NCI-H1930 (cell line): ENCODE measurements at regions not wholly inside any gene's neighbourhood (a gene's known extent, or its start where the extent isn't known, plus 50 kb on each side); places are given as distances from the start of the nearest gene placed in this dataset.

ENCODE experiments used
- DNase-seq, 2 experiments: peaks; one replicate each; lab custom pipeline; 2025; lab: John Stamatoyannopoulos, UW

GRCh38 chr6:8743170-8743745 lies 307.9 kb upstream of the SLC35B3 start:
- DNase-seq, result no peak

DNA sequence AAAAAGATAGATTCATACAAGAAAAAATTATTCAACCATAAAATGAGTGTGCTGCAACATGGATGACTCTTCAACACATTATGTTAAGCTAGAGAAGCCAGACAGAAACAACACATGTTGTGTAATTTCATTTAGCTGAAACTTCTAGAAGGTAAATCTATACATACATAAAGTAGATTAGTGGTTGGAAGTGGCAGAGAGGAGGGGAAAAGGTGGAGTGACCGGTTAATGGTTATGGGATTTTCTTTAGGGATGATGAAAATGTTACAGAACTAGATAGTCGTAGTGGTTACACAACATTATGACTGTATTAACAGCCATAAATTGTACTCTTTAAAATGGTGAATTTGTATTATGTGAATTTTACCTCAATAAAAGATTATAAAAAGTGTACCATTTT lies 304.1 kb upstream of the SLC35B3 start:
- no peak for DNase-seq

DNA sequence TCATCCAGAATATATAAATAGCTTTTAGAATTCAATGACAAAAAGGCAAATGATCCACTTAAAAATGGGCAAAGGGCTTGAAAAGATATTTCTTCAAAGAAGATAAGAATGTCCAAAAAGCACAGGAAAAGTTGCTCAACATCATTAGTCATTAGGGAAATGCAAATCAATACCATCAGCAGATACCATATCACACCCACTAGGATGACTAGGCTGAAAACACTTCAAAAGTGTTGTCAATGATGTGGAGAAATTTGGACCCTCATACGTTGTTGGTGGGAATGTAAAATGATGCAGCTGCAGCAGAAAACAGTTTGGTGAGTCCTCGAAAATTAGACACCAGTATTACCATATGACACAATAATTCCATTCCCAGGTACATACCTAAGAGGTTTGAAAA lies 303.6 kb upstream of the SLC35B3 start:
- no peak for DNase-seq

- no peak for DNase-seq
These were observed 301.0 kb upstream of the SLC35B3 start for GRCh38 chr6:8736156-8736895.

GRCh38 chr6:8733879-8734278 lies 298.5 kb upstream of the SLC35B3 start:
- no peak for DNase-seq

DNA sequence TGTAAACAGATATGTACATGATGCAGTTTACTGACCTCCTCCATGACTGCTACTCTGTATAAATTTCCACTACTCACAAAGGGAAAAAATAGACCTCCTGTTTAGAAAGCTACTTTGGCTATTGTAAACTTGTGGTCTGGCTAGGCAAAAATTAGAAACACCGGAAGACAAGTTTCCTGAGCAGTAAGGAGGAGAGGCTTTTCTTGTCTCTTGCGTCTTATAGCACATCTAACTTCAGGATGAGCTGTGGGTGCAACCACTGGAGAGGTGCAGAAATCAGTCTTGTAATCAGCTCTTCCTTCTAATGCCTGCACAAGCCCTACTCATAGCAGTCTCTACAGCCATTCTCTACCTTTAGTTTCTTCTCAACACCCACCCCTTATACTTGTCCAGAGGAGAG lies 296.5 kb upstream of the SLC35B3 start:
- no peak for DNase-seq

DNA sequence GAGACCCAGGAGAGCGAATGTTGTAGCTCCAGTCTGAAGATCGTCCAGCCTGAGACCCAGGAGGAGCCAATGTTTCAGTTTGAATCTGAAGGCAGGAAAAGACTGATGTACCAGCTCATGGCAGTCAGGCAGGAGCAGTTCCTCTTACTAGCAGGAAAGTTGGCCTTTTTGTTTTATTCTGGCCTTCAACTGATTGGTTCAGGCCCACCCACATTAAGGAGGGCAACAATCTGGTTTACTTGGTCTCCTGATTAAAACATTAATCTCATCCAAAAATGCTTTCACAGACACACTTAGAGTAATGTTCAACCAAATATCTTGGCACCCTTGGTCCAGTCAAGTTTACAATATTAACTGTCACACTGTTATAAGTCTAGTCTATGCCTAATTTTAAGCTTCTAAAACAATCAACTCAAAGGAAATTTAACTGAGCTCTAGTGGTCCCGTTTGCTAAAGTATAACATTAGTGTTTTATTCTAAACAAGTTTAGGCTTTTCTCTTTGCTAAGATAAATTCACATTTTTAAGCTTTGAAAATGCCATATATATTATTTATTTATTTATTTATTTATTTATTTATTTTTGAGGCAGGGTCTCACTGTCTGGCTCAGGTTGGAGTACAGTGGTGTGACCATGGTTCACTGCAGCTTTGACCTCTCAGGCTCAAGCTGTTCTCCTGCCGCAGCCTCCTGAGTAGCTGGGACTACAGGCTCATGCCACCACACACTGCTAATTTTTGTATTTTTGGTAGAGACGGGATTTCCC lies 275.5 kb upstream of the SLC35B3 start:
- no peak for DNase-seq

DNA sequence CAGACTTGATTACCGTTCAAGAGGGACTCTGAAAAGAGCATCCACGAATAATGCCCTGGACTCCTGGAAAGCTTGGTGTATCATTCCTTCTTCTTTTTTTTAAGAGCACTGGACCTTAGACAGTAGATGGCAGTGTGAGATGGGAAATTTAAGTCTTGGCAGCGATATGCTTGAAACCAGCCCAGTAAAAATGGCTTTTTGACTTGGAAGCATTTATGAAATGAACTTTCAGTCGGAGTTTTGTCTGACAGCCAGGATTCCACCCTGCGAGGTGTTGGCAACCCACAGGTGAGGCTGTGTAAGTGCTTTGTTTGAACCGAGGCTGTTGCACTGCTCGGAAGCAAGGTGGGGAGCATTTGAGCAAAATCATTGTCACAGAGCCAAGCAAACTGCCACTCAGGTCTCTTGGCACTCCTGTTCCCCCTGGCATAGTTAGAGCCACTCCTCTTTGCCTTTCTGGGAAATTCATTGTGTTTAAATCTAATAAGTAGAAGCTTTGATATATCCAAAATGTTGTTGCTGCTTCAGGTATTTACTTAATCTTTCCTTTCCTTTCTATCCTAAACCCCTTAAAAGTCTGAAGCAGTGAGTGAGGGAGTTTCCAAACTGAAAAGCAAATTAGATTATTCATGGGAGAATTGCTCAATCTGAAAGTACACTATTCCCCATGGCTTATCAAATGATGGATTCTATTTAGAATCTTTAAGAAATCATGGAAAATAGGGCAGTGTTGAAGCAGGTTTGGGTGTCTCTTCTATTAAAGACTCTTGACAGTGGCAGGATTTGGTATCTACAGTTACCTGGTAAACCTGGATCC lies 272.8 kb upstream of the SLC35B3 start:
- DNase-seq, result peak in 1 of 2 experiments; percentile 29

DNA sequence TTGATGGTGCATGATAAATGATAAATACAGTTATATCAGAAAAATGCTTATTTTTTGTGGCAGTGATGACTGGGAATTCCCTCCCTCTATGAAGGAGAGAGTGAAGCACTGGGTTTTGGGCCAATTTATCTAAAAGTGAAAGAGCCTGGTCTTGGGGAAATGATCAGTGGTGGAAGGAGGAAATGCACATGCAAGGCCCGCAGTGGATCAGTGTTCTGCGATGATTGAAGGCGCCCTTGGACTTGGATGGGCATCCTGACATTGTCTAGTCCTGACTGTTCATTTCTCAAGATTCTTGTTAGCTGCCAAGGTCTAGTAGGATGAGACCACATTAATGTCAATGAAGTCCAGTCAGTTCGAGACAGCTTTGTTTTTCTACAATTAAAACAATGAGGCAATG lies 272.0 kb upstream of the SLC35B3 start:
- DNase-seq, result no peak

DNA sequence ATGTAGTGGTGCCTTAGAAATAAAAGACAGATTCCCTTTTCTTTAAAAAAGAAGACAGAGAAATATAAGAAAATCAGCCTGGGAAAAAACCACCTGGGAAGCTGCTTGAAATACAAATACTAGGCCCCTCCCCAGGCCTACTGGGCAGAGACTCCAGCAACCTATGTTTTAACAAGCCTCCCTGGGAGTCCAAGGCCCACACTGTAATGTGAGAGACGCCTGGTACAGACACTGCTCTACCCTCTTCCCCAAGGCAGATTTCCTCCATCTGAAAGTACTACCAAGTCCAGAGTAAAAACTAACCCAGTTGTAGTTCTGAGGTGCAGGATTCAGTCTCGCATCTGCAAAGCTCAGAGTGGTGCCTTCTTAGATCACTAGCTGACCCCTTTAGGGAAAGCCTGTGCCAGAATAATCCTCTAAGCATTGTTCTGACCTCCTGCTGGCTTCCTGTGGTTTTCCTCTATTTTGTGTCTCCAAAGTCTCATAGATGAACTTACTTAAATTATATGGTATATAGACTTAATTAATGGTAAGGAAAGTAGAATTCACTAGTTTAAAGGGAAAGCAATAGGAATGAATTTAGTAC lies 270.2 kb upstream of the SLC35B3 start:
- no peak for DNase-seq

GRCh38 chr6:8703059-8703458 lies 267.7 kb upstream of the SLC35B3 start:
- DNase-seq, result no peak

DNA sequence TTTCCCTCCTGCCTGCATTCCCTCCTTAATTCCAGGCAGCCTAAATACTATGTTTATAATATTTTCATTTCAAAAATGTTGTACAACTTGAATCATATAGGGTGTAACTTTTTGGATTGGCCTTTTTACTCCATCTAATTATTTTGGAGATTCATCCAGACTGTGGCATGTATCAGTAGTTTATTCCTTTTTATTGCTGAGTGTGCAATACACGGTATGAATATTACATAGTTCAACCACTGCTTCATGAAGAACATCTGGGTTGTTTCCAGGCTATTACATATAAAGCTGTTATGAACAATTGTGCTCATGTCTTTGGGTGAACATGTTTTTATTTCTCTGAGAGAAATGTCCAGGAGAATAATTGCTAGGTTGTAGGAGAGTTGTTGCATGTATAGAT lies 253.5 kb upstream of the SLC35B3 start:
- no peak for DNase-seq

DNA sequence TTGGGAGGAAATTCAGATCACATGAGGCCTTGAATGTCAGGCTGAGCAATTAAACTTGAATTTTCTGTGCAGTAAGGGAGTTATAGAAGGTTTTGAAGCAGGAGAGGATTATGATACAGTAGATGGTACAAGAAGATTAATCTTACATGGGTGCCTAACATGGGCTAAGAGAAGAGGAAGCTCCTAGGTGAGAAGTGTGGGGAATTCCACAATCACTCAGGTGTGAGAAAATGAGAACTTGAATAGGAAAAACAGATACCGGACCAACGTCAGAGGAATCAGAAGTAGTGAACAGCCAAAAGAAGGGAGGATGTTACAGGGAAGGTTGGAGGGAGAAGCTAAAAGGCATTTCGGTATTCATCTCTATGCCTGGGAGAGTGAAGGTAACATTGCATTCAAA lies 250.7 kb upstream of the SLC35B3 start:
- no peak for DNase-seq

DNA sequence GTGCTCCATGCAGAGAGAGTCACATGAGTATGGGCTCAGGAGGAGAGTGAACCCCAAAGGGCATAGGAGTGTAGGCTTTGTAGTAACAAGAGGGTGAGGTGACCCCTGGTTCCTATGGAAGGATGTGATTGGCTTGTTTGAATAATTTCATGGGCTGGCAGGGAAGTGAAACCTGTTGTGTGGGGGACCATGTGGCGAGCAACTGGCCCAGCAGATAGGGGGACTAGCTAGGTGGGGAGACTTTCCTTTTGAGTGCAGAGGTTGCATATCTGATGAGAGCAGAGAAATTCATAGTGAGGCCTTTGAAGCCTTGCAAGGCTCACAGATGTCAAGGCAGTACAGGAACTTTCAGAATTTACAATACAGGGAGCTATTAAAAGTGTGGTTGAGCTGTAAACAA lies 247.9 kb upstream of the SLC35B3 start:
- DNase-seq, result no peak

DNA sequence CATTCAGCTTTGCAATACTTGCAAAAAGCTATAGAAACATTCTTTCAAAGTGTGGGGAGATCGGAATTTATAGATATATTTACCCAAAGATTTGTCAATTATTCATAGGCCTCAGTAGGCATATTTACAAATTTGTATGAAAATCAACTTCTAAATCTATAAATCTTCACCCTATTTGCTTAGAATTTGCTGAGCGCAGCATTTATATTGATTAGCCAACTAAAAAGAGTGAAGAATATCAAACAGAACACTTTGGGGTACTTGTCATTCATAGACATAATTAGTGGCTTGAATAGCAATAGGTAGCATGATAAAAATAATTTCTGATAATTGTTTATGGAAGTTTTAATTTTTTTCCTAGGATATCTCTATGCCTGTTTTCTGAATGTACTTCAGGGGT lies 244.5 kb upstream of the SLC35B3 start:
- no peak for DNase-seq

GRCh38 chr6:8678466-8678865 lies 243.1 kb upstream of the SLC35B3 start:
- no peak for DNase-seq

DNA sequence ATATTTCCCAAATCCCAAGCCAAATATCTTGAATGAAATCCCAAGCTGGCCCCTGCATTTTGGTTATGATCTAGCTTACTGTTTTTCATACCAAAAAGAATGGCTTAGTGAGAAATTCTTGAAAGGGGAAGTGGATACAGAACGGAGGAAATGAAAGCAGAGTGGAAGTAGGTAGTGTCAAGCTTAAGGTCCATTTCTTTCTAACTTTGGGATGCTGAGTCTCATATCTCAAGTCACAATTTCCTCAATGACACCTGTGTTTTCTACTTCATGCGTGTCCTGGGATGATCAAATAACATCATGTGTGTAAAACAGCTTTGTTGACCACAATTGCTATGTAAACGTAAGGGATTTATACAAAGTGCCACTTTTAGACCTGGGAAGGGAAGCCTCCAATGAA lies 238.8 kb upstream of the SLC35B3 start:
- no peak for DNase-seq

GRCh38 chr6:8672882-8673281 lies 237.5 kb upstream of the SLC35B3 start:
- DNase-seq, result no peak

DNA sequence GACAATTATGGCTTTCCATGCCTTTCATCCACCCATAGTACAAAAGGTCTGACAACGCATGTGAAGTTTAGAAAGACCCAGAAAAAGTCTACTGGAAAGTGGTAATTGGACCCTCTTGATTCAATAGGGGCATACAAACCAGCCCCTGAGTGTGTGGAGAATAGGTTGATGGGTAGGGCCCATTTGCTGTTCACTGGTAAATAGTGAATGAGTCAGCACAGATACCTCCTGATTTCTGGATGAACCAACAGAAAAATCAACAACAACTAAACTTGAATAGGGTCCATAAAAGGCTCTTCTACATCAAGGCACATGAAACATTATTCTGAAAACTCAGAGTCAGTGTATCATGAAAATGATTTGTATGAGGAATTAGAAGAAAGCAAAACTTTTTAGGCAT lies 235.4 kb upstream of the SLC35B3 start:
- peak; percentile 49 to 81 for DNase-seq

DNA sequence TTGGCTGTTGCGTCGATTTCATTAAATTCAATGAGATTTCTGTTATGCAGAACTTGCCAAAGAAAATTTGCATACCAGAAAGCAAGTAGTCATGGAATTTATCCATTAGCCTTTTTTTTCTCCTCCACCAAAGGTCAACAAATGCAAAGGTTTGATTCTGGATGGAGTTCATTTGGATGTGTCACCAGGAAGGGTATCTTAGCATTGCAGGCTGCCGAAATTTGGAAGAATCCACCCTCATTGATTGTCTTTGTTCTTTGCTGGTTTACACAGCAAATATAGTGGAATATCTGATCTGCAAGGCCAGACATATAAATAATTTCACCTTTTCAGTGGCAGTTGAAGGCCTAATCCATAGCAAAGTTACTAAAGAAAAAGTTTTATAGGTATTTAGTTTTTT lies 229.4 kb upstream of the SLC35B3 start:
- DNase-seq, result no peak

DNA sequence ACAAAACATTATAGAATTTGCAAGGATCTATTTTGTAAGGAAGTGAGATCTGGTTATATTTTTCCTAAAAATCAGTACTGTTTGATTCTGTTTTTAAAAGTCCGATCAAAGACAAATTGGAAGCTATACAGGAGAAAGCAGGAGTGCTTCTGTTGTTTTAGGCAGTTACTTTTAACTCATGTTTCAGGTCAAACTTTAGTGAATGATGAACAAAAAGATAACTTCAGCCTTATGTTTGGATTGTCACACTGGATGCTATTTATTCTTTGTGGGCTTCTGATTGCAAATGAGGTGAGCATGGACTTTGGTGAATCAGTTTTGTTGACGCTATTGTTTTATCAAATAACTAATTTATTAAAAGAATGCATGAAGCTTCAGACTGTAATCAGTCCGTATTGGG lies 228.7 kb upstream of the SLC35B3 start:
- DNase-seq, result no peak
